ENCODE measurements at regions not wholly inside any gene's neighbourhood (a gene's known extent, or its start where the extent isn't known, plus 50 kb on each side); places are given as distances from the start of the nearest gene placed in this dataset.

DNA sequence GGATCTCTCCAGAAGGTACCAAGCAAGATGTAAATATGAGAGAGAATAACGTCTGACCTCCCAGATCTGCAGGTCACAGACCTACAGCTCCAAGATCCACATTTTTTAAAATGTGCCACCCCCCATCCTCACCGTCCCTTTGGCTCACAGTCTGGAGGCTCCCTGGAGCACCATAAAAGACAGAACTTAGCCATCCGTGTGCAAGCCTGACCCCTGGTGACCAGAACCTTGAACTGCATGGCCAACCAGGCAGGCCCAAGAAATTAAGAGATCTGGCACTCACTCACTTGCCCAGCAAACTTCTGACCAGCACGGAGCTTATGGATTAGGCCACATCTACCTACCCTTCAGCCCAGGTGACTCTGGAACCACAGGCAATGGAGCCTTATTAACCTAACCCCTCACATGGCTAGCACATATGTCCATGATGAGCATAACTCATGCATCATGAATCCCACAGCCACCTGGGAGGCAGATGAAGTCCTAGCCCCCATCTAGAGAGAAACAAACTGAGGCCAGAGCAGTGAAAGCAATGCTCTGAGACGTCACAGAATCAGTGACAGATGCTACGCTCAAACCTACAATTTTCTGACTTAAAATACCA, 275.3 kb downstream of the UACA start:
- DNase-seq = peak; percentile 63

DNA sequence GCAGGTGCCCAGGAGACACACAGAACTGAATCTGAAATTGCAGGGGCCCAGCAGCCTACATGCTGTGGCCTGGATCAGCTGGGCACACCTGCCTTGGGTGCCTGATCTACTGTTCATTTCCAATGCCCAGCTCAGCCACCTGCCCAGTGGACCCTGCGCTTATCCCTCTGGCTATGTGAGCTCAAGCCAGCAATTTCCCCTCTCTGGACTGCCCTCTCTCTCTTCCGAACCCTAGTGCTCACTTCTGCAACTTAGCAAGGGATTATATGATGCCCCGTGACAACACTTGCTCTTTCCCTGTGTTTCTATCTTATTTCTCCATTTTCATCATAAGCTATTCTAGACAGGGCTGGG, 276.0 kb downstream of the UACA start:
- DNase-seq = no peak

DNA sequence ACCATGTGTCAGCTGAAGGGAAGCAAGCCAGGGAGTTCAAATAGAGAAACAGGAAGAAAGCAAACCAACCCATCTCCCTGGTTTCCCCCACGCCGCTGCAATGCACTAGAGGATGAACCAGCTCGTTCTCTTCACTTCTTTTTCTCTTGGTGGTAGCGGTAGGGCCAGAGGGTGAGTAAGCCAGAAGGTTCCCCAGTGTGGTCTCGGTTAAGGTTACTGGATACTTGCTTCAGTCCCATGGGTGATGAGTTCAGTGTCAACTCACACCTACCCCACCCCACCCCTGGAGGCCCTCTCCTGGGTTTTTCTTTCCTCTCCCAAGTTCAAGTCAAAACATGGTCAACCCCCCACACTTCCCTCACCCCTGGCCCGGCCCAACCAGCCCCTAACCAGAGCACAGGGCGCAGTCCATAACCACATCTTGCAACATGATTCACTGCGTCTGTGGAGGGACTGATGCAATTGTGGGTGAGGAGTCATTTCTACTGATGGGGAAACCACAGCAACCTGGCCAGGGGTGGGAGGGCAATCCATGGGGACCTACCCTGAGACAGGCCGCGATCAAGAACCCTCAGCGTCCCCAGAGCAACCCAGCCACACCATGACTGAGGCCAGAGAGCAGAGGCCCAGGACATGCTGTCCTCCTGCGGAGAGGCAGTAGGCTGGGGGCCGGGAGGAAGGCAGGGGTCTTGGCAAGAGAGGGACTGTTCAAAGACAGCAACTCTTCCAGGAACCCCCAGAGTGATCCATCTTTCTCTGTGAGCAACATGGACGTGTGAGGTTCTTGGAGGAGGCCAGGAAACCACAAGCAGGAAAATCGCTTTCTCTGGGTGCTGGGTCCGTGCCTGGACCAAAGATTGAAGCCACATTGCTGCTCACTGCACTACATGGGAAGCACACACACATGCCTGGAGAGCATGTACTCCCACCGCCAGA, 276.6 kb downstream of the UACA start:
- DNase-seq = peak; percentile 27

DNA sequence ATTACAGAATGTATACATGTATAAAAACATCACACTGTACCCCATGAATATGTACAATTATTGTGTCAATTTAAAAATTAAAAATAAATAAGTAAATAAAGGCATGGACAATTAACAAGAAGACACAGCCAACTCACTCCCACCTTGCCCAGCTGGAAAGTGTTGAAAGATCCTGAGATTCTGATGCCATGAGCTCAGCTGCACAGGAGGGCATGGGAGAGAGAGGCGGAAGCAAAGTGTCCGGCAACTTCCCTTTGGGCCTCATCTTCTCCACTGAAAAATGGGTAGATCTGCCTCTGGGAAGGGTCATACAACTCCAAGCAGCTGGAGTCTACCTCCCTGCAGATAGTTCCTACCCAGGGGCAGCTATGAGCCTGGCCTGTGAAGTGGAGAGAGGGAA, 277.3 kb downstream of the UACA start:
- no peak for DNase-seq

DNA sequence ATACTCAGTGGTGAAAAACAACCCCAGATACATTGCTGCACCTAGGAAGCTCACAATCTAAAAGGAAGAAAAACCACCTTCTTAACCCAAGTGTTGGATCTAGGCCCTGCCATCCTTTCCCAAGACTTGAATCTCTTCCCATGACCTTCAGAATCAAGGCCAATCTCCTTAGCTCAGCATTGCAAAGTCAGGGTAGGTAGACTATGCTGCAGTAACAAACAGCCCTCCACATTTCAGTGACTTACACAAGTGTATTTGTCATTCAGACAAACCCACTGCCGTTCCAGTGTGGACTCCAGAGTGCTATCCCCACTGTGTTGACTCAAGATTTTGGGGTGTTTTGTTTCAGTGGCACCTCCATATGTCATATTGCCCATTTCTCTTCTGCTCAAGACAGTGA, 278.4 kb downstream of the UACA start:
- no peak for DNase-seq

DNA sequence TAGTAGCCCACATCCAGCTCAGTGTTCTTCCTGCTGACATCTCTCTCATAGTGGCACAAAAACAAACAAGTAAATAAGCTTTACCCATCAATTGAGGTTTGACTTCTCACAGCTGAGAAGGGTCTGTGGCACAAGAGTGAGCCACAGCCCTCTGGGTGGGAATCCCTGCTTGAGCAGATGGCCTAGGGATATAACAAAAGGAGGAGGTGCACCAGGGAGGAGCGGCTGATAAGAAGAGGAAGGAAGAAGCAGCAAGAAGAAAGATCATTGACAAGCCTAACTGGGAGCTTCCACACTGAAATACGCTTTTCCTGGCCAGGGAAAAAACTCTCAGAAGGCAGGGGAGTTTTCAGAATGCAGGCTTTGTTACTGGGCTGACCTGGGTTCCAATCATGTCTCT, 279.8 kb downstream of the UACA start:
- no peak for DNase-seq

DNA sequence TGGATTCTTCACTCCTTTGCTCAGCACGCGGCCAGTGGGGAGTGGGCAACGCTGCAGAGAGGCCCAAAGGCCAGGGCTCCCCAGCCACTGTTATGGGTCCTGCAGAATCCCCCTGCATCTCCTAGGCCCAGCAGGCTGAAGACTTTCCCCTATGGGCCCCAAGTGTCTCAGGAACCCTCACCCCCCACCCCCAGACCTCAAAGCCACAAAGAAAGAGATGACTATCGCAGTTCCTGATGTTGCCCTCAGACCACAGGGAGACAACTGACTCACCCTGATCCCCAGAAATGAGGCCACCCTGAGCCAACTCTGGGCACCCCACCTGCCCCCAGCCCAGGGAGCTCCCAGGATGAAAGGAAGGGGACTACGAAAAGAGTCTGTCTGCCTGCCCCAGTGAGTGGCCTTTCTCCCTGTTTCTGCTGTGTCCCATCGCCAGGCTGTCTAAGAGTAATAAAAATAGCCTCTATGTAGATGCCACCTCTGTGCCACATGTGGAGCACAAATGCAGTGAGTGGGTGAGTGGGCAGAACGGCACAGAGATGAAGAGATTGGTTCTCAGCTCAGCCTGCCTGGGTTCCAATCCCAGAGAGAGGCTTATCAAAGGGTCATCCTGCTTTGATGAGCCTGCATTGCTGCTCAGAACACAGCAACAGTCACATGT, 283.0 kb downstream of the UACA start:
- peak; percentile 52 for DNase-seq

DNA sequence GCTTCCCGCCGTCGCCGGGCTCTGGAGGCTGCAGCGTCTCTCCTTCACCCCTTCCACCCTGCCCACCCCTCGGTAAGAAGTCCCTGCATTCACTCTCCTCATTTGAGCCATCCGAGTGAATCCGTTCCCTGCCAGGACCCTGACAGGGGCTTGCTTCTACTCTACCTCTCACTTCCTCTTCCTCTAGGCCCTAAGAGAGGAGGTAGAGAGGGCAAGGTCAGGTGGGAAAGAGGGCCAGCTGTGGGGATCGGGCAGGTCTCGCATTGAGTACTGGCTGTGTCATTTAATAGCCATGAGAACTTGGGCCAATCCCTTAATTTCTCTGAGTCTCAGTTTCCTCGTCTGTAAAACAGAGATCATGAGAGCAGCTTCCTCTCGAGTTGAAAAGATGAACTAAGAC, 283.6 kb downstream of the UACA start:
- DNase-seq = no peak

DNA sequence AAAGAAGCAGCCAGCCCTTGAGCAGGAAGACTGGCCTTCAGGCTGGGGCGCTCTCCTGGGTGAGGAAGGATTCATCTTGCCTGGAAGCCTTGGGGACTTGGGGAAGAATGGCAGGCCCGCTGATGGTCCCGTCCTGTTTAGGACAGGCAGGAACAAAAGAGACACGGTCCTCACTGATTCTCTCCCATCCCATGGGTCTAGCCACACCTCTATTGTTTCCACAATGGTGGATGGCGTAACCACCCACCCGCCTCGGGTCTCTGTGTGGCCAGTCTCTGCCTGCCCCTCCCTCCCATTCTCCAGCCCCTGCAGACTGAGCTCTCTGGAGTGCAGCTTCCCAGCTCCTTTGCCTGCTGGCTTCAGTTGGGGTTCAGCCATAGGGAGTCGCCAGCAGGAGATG, 284.3 kb downstream of the UACA start:
- DNase-seq = no peak

DNA sequence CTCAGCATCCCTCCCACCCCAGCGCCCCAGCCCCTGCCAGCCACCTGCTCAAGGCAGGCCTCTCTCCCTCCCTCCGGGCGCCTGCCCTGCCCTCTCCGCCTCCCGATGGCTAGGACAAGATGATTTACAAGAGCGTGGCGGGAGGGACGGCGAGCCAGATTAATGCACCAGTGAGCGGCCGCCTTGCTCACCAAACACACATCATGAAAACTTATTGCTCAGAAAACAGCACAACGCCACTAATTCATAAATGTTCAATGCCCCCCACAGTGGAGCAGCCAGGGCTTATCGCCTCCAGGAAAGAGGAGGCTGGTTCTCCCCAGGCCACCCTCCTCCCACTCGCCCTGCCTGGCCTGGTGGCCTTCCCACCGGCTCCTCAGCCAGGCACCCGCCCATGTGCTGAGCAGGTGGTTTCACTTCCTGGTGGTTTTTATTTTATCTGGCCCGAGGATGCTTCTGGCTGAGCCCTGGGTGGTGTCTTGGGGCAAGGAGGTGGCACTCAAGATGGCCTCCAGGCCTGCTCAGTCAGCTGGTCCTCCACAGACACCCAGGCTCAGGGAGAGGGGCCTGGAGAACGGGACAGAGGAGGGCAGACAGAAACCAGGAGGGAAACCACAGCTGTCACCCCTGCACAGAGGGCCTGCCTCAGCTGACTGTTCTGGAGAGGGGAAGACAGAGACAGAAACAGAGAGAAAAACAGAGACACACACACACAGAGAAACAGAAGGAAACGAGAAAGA, 284.9 kb downstream of the UACA start:
- DNase-seq = no peak

DNA sequence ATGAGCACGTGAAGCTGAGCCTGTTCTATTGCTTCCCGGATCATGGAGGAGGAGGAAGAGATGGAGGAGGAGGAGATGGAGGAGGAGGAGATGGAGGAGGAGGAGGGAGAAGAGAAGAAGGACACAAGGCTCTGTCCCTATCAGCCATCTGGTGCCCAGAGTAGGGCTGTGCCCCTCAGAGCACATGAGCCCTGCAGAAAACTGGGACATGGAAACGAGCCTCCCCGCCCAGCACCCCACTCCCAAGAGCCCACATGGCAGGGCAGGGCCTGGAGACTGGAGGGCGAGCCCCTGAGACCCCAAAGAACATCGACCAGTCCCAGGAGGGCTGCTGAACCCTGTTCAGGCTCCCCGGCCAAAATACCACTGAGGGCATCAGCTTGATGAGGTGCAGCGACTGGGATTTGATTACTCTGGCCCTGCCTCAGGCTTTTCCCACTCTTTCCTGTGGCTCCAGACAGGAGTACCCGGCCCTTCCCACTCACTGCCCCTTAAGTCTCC, 285.6 kb downstream of the UACA start:
- DNase-seq = no peak

DNA sequence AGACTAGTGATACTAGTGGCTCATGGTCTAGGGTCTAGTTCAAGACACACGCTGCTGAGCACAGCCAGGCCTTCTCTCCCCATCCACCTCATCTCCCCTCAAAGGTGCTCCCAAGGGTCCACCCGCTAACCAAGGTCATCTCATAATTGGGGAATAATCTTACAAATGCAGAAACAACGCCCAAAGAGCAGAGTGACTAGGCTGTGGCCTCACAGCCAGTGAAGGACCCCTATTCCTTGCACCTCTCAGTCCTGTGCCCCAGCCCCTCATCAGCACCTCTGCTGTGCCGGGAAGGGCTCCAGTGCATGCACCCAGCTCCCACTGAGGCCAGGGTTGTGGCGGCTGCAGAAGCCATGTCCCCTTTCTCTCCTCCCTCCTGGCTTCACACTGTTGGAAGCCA, 286.9 kb downstream of the UACA start:
- DNase-seq = no peak

DNA sequence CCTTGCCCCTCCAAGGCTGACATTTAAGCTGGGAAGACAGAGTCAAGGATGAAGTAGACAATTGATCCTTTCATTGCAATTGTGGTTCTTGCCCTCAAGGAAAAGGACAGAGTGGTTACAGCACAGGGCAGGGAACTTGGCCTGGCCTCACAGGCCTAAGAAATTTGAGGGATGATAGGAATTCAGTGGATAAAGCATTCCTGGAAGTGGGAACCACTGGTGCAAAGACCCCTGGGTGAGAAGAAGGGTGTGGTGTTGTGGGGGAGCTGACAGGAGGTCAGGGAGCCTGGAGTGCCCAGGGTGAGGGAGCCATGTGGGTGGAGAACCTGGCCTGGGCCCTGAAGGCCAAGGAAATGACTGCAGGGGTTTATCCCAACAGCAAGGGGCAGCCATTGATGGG, 287.4 kb downstream of the UACA start:
- no peak for DNase-seq

DNA sequence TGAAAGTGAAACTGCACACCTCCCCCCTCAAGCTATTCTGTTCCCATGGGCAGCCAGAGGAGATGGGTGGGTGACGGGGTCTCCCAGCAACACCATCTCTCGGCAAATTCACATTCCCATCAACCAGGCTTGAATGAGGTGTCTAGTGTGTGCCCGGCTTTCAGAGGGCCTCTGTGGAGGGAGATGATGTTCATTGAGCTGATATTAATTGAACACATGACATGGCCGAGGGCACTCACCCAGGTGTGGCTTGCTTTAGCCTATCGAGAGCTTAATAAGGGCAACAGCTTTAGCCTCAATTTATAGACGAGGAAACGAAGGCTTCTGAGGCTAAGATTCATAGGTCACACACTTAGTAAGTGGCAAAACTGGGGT, 288.0 kb downstream of the UACA start:
- DNase-seq = no peak

DNA sequence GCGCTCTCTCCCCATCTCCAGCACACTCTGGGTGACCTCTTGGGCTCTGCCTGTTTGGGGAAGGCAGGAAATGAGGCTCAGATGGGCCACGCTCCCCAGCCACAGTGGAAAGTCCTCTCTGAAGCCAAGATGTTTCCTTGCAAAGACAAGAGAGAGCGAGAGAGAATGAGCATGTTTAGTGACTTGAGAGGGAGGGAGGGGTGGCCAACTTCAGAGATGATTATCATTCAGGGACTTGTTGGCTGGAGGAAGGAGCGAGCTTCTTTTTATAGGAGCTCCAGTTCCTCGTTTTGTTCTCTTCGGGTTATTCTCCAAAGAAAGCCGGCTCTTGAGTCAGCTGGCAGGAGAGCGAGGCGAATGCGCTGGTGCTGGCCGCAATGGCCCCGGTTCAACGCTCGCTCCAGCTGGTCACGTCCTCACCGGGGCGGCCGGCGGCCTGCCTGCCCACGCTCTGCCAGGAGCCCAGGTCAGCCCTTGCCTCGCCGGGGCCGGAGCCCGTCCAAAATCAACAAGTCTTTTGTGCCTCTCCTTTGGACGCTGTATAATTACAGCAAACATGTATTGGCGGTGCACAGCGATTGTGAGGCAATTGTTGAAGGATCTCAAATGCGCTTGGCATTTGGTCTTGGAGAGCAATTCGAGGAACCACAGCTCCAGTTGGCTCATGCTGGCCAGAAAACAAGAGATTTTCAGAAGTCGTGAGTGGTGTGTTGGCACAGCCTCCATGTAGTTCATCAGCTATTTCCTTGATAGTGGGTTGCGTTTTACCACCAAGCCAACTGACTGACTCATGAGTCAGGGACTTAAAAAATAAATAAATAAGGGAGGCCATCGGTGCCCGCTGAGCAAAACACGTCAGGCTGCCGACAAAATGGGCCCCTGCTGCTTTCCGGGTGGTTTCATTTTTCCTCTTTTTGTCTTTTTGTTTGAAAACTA, 288.6 kb downstream of the UACA start:
- no peak for DNase-seq

DNA sequence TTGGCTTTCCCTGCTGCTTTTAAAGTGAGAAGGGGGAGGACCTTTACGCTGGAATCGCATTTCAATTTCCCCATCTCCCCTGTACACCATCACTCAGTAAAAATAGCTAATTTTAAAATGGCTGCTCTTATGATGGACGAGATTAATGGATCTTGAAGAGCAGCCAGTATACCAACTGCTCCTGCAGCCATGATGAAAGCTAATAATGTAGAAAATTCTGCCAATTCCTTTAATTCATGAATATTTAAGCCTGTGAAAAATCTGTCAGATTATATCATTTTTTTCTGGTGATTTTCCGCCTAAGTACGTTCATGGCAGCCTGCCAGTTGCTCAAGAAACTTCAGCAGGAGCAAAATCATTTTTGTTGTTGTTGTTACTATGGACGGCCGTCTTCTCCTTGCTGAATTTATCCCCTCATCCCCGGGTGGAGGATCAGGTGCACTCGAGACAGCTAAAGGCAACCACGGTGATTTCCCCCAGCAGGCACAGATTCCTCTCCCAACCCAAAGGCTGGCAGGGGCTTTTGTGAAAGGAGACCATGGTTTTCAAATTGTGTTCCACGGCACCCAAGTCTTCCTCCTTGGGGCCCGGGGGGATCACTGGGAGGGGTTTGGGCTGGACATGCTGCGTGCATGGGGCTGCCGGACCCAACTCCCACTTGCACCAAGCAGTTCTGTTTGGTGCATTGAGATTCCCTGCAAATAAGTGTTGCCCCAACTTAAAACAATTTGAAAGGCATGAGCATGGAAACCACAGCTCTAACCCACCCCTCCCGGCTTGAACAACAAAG, 289.6 kb downstream of the UACA start:
- DNase-seq = no peak

DNA sequence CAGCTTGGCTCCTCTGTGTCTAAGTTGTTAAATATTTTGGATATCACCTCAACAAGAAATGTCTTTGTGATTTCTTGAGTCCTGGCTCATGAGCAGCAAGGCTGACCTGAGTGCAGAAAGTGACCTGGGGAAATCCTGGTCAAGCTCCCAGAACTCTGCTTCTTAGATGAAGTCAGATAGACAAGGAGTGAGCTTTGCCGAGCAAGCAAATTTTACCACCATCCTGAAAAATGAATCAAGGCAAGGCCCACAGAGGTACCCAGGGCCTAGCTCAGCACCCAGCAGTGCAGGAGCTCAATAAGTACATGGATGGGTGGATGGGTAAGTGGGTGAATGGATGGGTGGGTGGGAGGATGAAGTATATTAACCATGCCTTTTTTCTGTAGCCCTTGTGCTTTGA, 291.8 kb downstream of the UACA start:
- no peak for DNase-seq

DNA sequence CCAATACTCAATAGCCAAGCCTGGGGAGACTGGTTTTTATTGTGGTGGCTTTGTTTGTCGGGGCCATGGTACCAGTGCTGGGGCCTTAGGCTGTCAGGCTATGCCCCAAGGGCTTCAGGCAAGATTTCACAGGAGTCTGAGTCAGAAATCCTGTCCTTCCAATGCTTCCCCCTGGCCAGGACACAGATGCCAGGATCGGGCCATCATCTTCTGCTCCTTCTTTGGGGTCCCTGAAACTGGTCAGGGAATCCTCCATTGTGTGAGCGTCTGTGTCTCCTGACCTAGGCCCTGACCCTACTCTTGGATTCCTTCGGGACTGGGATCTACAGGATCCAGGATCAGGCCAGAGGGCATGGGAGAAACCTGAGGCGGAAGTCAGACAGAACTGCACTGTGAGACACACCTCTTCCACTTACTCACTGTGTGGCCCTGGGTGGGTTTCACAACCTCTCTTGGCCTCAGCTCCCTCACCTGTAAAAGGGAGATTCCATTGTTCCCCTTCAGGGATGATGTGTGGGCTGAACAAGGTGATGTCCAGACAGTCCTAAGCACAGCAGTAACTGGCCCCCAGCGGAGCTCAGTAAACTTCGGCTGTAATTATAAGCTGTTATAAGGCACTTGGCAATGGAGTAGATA, 292.7 kb downstream of the UACA start:
- no peak for DNase-seq

DNA sequence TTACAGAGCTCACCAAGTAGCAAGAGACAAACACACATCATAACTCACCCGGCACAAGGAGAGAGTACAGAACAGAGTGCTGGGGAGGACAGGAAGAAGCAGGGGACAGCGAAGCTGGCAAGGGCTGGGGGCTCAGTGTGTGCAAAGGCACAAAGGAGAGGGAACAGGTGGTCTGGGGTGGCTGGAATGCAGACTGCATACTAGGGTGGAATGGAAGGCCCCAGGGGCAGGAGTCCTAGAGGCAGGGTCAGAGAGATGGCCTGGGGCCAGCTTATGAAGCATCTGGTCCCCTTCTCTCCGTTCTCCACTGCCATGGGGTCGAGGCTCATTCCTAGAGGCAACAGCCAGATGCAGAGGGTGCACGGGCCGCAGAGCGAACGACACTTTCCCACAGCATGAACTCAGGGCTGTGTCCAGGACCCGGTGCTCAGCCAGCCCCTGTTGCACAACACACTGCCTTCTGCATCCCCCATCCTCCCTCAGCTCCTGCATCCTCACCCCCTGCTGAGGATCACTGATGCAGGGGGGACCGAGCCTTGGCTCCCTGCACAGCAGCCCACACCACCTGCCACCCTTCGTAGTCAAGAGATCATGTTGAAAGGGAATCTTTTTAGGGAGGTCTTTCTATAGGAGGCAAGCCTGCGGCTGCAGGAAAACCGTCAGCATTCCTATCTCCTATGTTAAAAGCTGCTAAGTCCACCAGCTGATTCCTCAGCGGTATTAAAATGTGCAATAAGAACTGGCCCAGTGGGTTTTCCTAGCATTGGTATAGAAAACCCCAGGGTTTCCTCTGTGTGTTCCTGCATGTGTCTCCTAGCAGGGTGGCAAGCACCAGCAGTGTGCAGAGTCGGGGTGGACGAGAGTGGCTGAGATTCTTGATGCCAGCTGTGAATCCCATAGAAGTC, 293.5 kb downstream of the UACA start:
- no peak for DNase-seq

DNA sequence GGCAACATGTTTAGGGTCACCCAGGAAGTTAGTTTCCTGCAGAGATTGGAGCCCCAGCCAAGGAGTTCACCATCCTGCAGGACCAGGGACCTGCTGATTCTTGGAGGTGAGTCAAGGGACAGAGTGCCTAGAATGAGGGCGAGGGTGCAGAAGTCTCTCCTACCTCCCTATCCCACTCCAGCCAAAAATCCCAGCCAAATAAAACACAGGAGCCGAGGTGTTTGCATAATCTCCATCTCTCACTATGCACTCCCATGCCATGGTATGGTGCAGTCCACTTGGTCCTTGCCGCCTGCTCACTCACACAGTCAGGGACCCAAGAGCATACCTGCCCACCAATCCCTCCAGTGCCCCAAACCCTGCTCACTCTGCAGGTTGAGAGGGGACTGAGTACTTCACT, 294.2 kb downstream of the UACA start:
- no peak for DNase-seq
